ENCODE measurements at regions not wholly inside any gene's neighbourhood (a gene's known extent, or its start where the extent isn't known, plus 50 kb on each side); places are given as distances from the start of the nearest gene placed in this dataset.

DNA sequence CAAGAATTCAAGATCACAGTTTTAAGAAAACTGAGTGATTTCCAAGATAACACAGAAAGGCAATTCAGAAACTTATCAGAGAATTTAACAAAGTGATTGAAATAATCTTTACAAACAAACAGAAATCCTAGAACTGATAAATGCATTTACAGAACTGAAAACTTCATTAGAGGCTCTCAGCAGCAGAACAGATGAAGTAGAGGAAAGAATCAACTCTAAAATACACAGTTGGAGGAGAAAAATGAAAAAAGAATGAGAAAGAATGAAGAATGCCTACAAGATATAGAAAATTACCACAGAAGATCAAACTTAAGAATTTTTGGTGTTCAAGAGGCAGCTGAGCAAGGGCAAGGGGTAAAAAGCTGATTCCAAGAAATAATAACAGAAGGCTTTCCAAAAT is 168.8 kb downstream of the POLR2M start:
- no peak for TF ChIP-seq EZH2phosphoT487 (IDR thresholded peaks at IDR 0.05; ENCODE audit: low read depth)
- TF ChIP-seq, protein P1, sequence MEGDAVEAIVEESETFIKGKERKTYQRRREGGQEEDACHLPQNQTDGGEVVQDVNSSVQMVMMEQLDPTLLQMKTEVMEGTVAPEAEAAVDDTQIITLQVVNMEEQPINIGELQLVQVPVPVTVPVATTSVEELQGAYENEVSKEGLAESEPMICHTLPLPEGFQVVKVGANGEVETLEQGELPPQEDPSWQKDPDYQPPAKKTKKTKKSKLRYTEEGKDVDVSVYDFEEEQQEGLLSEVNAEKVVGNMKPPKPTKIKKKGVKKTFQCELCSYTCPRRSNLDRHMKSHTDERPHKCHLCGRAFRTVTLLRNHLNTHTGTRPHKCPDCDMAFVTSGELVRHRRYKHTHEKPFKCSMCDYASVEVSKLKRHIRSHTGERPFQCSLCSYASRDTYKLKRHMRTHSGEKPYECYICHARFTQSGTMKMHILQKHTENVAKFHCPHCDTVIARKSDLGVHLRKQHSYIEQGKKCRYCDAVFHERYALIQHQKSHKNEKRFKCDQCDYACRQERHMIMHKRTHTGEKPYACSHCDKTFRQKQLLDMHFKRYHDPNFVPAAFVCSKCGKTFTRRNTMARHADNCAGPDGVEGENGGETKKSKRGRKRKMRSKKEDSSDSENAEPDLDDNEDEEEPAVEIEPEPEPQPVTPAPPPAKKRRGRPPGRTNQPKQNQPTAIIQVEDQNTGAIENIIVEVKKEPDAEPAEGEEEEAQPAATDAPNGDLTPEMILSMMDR (IDR thresholded peaks at IDR 0.05; ENCODE audit: low read depth, low read length): no peak
